IMR-90 (cell line): ENCODE measurements at regions not wholly inside any gene's neighbourhood (a gene's known extent, or its start where the extent isn't known, plus 50 kb on each side); places are given as distances from the start of the nearest gene placed in this dataset.

ENCODE experiments used
- ATAC-seq: fragments of 200-7000 bp; cut with Tn5 transposase; 2 replicates; pipeline ENCODE4 v1.9.1; 2020; ENCODE audit warnings: low read depth, mild to moderate bottlenecking, moderate library complexity
- BruUV-seq: library from RNA; stranded (reverse); fragments of 400-500 nt; replicated peaks from 2 replicates; lab custom pipeline; 2021; lab: Mats Ljungman, UMichigan
- CTCF ChIA-PET: fragments of 300-600 bp; formaldehyde crosslinking; extraction: SDS; loops from one replicate; lab custom pipeline; 2021; ENCODE audit warnings: antibody characterized with exemption; lab: Yijun Ruan, JAX
- POLR2A ChIA-PET: fragments of 300-600 bp; sonication (Branson Sonifier 250); formaldehyde crosslinking; loops from one replicate; lab custom pipeline; 2022; ENCODE audit warnings: antibody characterized with exemption; ENCODE audit not compliant: unreplicated experiment; lab: Charles Lee
- DNase-seq: peaks from one replicate; pipeline ENCODE4 v3.0.0; 2013
- H2AFZ ChIP-seq: replicated peaks from 2 replicates; pipeline ENCODE3; 2013; ENCODE audit warnings: low read length, mild to moderate bottlenecking; ENCODE audit not compliant: poor library complexity
- H2AK5ac ChIP-seq: 2 replicates; pipeline ENCODE4 v1.6.1; 2013; ENCODE audit warnings: low read depth, low read length, inconsistent platforms
- H2AK9ac ChIP-seq: replicated peaks from 2 replicates; pipeline ENCODE3; 2013; ENCODE audit warnings: mild to moderate bottlenecking, low read depth, low read length, moderate library complexity; ENCODE audit not compliant: poor library complexity
- H2BK120ac ChIP-seq: 2 replicates; pipeline ENCODE4 v1.6.1; 2013; ENCODE audit warnings: low read depth, low read length, inconsistent platforms
- H2BK15ac ChIP-seq: 3 replicates; pipeline ENCODE4 v1.6.1; 2013; ENCODE audit warnings: low read depth, low read length, inconsistent platforms
- H2BK20ac ChIP-seq: 2 replicates; pipeline ENCODE4 v1.6.1; 2013; ENCODE audit warnings: low read depth, mild to moderate bottlenecking, inconsistent platforms, low read length, moderate library complexity
- H2BK5ac ChIP-seq: 2 replicates; pipeline ENCODE4 v1.6.1; 2013; ENCODE audit warnings: mild to moderate bottlenecking, low read depth, low read length, inconsistent platforms; ENCODE audit not compliant: poor library complexity, severe bottlenecking
- H3K14ac ChIP-seq: replicated peaks from 2 replicates; pipeline ENCODE4 v1.6.1; 2013; ENCODE audit warnings: low read depth, low read length, inconsistent platforms
- H3K18ac ChIP-seq: 2 replicates; pipeline ENCODE4 v1.6.1; 2013; ENCODE audit warnings: low read depth, low read length, control low read depth
- H3K23ac ChIP-seq: 2 replicates; pipeline ENCODE4 v1.6.1; 2013; ENCODE audit warnings: low read depth, low read length, inconsistent platforms
- H3K27ac ChIP-seq: 2 replicates; pipeline ENCODE4 v1.5.1; 2013; ENCODE audit warnings: mild to moderate bottlenecking, control low read depth, low read length; ENCODE audit not compliant: insufficient read depth
- H3K27me3 ChIP-seq: 2 replicates; pipeline ENCODE4 v1.6.1; 2013; ENCODE audit warnings: low read length; ENCODE audit not compliant: control insufficient read depth, insufficient read depth
- H3K36me3 ChIP-seq: 2 replicates; pipeline ENCODE4 v1.6.1; 2013; ENCODE audit warnings: low read length, mixed read lengths; ENCODE audit not compliant: control insufficient read depth, insufficient read depth
- H3K4ac ChIP-seq: 2 replicates; pipeline ENCODE4 v1.6.1; 2013; ENCODE audit warnings: low read depth, low read length, inconsistent platforms
- H3K4me1 ChIP-seq: 2 replicates; pipeline ENCODE4 v1.6.1; 2013; ENCODE audit warnings: low read length, mixed read lengths; ENCODE audit not compliant: control insufficient read depth, insufficient read depth
- H3K4me2 ChIP-seq: 2 replicates; pipeline ENCODE4 v1.6.1; 2013; ENCODE audit warnings: low read depth, mild to moderate bottlenecking, control low read depth, low read length, moderate library complexity
- H3K4me3 ChIP-seq: 2 replicates; pipeline ENCODE4 v1.5.1; 2013; ENCODE audit warnings: low read depth, mild to moderate bottlenecking, control low read depth, low read length, moderate library complexity; ENCODE audit not compliant: insufficient read depth
- H3K56ac ChIP-seq: 2 replicates; pipeline ENCODE4 v1.6.1; 2013; ENCODE audit warnings: low read length, inconsistent platforms; ENCODE audit not compliant: insufficient read depth; ENCODE audit errors: extremely low read depth
- H3K79me1 ChIP-seq, 2 experiments: 2 replicates each; pipeline ENCODE4 v1.6.1; 2013; ENCODE audit warnings: low read length in 2 of 2, inconsistent platforms in 1 of 2, low read depth in 1 of 2
- H3K9ac ChIP-seq: 2 replicates; pipeline ENCODE4 v1.6.1; 2013; ENCODE audit warnings: low read depth, low read length, control low read depth
- H3K9me1 ChIP-seq: 2 replicates; pipeline ENCODE4 v1.6.1; 2013; ENCODE audit warnings: low read length, inconsistent platforms; ENCODE audit not compliant: insufficient read depth
- H3K9me3 ChIP-seq: 2 replicates; pipeline ENCODE4 v1.6.1; 2013; ENCODE audit warnings: low read length; ENCODE audit not compliant: control insufficient read depth, insufficient read depth
- H4K20me1 ChIP-seq: 2 replicates; pipeline ENCODE4 v1.6.1; 2013; ENCODE audit warnings: low read length, inconsistent platforms; ENCODE audit not compliant: insufficient read depth
- H4K5ac ChIP-seq: 2 replicates; pipeline ENCODE4 v1.6.1; 2013; ENCODE audit warnings: mild to moderate bottlenecking, low read depth, low read length, control low read depth
- H4K8ac ChIP-seq, 2 experiments: 2 replicates each; pipeline ENCODE4 v1.6.1; 2013; ENCODE audit warnings: low read depth in 2 of 2, low read length in 2 of 2, control low read depth in 1 of 2, inconsistent platforms in 1 of 2
- H4K91ac ChIP-seq: 2 replicates; pipeline ENCODE4 v1.6.1; 2013; ENCODE audit warnings: low read depth, low read length, inconsistent platforms; ENCODE audit not compliant: insufficient read depth
- CEBPB ChIP-seq: IDR thresholded peaks from 2 replicates; pipeline ENCODE4 v1.6.1; 2012; ENCODE audit warnings: low read depth, low read length, improper control_type of control experiment
- MAFK ChIP-seq: IDR thresholded peaks from 2 replicates; pipeline ENCODE4 v1.6.1; 2012; ENCODE audit warnings: low read depth, low read length, improper control_type of control experiment
- MAZ ChIP-seq: IDR thresholded peaks from 2 replicates; pipeline ENCODE4 v1.6.1; 2012; ENCODE audit warnings: low read depth, mild to moderate bottlenecking, low read length, improper control_type of control experiment, moderate library complexity, borderline replicate concordance
- SMC3 ChIP-seq: fragments of 150-350 bp; IDR thresholded peaks from 2 replicates; pipeline ENCODE4 v1.6.1; 2016; ENCODE audit warnings: low read depth, mild to moderate bottlenecking, antibody characterized with exemption, low read length, moderate library complexity
- WGBS, 2 experiments: methylation state at CpG; one replicate each; pipeline versions ENCODE4 v1.1.5 to v1.1.7; 2013; ENCODE audit warnings: missing lambda C conversion rate in 2 of 2; ENCODE audit not compliant: insufficient read length in 1 of 2; ENCODE audit errors: extremely low coverage in 2 of 2; 5-methylcytosine and 5-hydroxymethylcytosine counted together
- dilution Hi-C: fragments of 300-500 bp; cut with HindIII; formaldehyde crosslinking; loops from one replicate; pipeline ENCODE4 v1.14.3; 2018; ENCODE audit warnings: low sequenced_read_pairs; ENCODE audit not compliant: unreplicated experiment
- in situ Hi-C: fragments of 300-500 bp; cut with MboI; formaldehyde crosslinking; loops from 3 replicates; pipeline ENCODE4 v1.14.3; 2019; ENCODE audit warnings: low sequenced_read_pairs, inconsistent platforms, mixed read lengths
- intact Hi-C: fragments of 100-400 bp; cut with micrococcal nuclease; formaldehyde crosslinking; loops from 2 replicates; pipeline ENCODE4 v1.10.0; 2022
- TF ChIP-seq, protein P1 (sequence below): conservative IDR thresholded peaks from 2 replicates; pipeline ENCODE4 v1.5.1; 2012; ENCODE audit warnings: mild to moderate bottlenecking, low read depth, low read length, improper control_type of control experiment
- TF ChIP-seq, protein P2 (sequence below): fragments of 150-350 bp; IDR thresholded peaks from 2 replicates; pipeline ENCODE4 v1.6.1; 2017; ENCODE audit warnings: mild to moderate bottlenecking, antibody characterized with exemption, low read length, low read depth

DNA sequence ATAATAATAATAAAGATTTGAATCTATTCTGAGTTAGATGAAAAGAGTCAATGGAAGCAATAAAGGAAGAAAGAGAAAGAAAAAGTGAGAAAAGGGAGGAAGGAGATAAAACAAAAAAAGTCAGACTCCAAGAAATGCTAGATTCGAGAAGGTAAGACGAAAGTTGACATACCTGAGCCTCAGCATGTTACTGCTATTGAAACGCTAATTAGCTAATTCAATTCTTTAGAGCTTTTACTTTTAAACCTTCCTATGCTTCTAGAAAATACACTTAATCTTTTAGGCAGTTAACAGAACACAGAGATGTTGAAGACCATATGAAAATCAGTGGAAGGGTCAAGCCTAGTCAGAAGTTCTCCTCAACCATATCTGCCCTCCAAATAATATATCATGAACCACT is 337.2 kb upstream of the ROBO2 start:
- ChIA-PET CTCF (no interaction called here), POLR2A (no interaction called here)
- Histone ChIP-seq H3K4me1 (no peaks in the 10 kb centered on the region), H4K8ac (no peak overlapping the region), H3K27me3 (no peaks in the 10 kb centered on the region), H3K18ac (no peak overlapping the region), H3K56ac (no peak overlapping the region), H2BK20ac (no peak overlapping the region), H4K91ac (no peak overlapping the region), H3K4me2 (no peak overlapping the region), H3K27ac (no peak overlapping the region), H2BK15ac (no peak overlapping the region), H2AK9ac (no peak overlapping the region), H3K9me3 (no peaks in the 10 kb centered on the region), H3K23ac (no peak overlapping the region), H3K4ac (no peak overlapping the region), H3K9ac (no peak overlapping the region), H2BK120ac (no peak overlapping the region), H3K36me3 (no peaks in the 10 kb centered on the region), H3K4me3 (no peak overlapping the region), H2AFZ (no peak overlapping the region), H3K79me1 (no peaks in the 10 kb centered on the region), H4K5ac (no peak overlapping the region), H3K14ac (no peak overlapping the region), H4K20me1 (no peaks in the 10 kb centered on the region), H2AK5ac (no peak overlapping the region), H2BK5ac (no peak overlapping the region), H3K9me1 (no peaks in the 10 kb centered on the region)
- no CpG with 5 or more reads among the region's 3 CpGs for WGBS, 2 experiments
- dilution Hi-C loops: no loop called here
- intact Hi-C loops: no loop called here
- ATAC-seq: no peak
- in situ Hi-C loops: no loop called here
- BruUV-seq: no TSS peak
- TF ChIP-seq CEBPB (no peak), MAFK (no peak), MAZ (no peak), SMC3 (no peak)
- TF ChIP-seq, protein P1, sequence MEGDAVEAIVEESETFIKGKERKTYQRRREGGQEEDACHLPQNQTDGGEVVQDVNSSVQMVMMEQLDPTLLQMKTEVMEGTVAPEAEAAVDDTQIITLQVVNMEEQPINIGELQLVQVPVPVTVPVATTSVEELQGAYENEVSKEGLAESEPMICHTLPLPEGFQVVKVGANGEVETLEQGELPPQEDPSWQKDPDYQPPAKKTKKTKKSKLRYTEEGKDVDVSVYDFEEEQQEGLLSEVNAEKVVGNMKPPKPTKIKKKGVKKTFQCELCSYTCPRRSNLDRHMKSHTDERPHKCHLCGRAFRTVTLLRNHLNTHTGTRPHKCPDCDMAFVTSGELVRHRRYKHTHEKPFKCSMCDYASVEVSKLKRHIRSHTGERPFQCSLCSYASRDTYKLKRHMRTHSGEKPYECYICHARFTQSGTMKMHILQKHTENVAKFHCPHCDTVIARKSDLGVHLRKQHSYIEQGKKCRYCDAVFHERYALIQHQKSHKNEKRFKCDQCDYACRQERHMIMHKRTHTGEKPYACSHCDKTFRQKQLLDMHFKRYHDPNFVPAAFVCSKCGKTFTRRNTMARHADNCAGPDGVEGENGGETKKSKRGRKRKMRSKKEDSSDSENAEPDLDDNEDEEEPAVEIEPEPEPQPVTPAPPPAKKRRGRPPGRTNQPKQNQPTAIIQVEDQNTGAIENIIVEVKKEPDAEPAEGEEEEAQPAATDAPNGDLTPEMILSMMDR: no peak
- TF ChIP-seq, protein P2, sequence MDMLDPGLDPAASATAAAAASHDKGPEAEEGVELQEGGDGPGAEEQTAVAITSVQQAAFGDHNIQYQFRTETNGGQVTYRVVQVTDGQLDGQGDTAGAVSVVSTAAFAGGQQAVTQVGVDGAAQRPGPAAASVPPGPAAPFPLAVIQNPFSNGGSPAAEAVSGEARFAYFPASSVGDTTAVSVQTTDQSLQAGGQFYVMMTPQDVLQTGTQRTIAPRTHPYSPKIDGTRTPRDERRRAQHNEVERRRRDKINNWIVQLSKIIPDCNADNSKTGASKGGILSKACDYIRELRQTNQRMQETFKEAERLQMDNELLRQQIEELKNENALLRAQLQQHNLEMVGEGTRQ: no peak
- no peak for DNase-seq
